ENCODE measurements at regions not wholly inside any gene's neighbourhood (a gene's known extent, or its start where the extent isn't known, plus 50 kb on each side); places are given as distances from the start of the nearest gene placed in this dataset.

DNA sequence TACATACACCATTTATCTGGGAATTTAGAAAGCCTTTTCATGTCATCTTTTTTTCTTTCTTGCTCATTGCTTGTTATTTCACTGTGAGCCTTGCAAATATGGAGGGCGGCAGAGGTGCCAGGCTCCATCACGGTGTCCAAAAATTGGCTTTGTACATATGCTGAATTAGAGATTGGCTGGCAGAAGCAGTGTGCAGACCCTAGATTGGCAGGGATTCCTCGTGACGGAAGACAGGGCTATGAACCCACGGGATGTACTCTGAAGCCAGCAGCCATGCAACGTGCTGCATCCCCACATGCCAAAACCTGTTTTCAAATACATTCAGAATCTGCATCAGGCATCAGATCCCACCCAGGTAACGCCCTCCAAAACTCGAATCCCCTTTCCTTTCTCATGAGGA lies 142.8 kb downstream of the ZIC5 start:
- no peaks in the 10 kb centered on the region for H3K9me3 Mint-ChIP-seq (ENCODE audit: unreplicated experiment)
- intact Hi-C loops (cut with micrococcal nuclease; ENCODE audit: unreplicated experiment) = no loop called here
- ChIA-PET POLR2A (no interaction called here), CTCF (no interaction called here)
- no peak overlapping the region for H3K4me3 Mint-ChIP-seq (ENCODE audit: unreplicated experiment)
- H3K36me3 Mint-ChIP-seq (ENCODE audit: insufficient read depth, unreplicated experiment) = no peaks in the 10 kb centered on the region
- Histone ChIP-seq H3K4me3 (ENCODE audit: low read depth, low read length) (no peak overlapping the region), H3K9me3 (no peaks in the 10 kb centered on the region), H3K4me1 (no peaks in the 10 kb centered on the region), H3K27me3 (replicated peaks; ENCODE audit: control insufficient read depth, insufficient read depth, low read length) (no peaks in the 10 kb centered on the region), H3K36me3 (ENCODE audit: control insufficient read depth, insufficient read depth, low read length) (no peaks in the 10 kb centered on the region)
- no peak for DNase-seq
- no TSS peak for BruUV-seq (replicated peaks)
- no peaks in the 10 kb centered on the region for H3K4me1 Mint-ChIP-seq (ENCODE audit: low read depth, unreplicated experiment)
- no peak overlapping the region for H3K27ac Mint-ChIP-seq (ENCODE audit: unreplicated experiment)
- peaks cover 10% of the 10 kb centered on the region for H3K27me3 Mint-ChIP-seq (ENCODE audit: insufficient read depth, unreplicated experiment)
- TF ChIP-seq, protein P1, sequence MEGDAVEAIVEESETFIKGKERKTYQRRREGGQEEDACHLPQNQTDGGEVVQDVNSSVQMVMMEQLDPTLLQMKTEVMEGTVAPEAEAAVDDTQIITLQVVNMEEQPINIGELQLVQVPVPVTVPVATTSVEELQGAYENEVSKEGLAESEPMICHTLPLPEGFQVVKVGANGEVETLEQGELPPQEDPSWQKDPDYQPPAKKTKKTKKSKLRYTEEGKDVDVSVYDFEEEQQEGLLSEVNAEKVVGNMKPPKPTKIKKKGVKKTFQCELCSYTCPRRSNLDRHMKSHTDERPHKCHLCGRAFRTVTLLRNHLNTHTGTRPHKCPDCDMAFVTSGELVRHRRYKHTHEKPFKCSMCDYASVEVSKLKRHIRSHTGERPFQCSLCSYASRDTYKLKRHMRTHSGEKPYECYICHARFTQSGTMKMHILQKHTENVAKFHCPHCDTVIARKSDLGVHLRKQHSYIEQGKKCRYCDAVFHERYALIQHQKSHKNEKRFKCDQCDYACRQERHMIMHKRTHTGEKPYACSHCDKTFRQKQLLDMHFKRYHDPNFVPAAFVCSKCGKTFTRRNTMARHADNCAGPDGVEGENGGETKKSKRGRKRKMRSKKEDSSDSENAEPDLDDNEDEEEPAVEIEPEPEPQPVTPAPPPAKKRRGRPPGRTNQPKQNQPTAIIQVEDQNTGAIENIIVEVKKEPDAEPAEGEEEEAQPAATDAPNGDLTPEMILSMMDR (IDR thresholded peaks at IDR 0.05; ENCODE audit: insufficient read depth in 1 of 2, low read depth in 1 of 2, low read length in 1 of 2, severe bottlenecking in 1 of 2, unreplicated experiment in 1 of 2) = no peak

DNA sequence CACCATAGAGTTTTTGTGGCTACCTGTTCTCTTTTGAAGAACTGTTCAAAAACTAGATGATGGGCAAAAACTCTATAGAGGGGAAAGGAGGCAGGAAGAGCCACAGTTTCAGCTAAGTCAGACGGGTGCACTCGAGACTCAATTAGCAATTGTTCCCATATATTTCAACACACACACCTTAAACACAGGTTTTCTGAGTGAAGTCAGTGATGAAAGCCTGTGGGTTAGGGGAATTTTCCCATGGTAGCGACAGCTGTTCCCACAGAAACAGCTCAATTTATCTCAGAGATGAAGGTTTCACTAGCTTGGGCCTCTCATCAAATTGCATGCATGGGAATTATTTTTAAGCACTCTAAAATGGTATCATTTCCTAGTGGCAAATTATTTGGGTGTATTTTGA lies 143.4 kb downstream of the ZIC5 start:
- POLR2A ChIA-PET = no interaction called here

DNA sequence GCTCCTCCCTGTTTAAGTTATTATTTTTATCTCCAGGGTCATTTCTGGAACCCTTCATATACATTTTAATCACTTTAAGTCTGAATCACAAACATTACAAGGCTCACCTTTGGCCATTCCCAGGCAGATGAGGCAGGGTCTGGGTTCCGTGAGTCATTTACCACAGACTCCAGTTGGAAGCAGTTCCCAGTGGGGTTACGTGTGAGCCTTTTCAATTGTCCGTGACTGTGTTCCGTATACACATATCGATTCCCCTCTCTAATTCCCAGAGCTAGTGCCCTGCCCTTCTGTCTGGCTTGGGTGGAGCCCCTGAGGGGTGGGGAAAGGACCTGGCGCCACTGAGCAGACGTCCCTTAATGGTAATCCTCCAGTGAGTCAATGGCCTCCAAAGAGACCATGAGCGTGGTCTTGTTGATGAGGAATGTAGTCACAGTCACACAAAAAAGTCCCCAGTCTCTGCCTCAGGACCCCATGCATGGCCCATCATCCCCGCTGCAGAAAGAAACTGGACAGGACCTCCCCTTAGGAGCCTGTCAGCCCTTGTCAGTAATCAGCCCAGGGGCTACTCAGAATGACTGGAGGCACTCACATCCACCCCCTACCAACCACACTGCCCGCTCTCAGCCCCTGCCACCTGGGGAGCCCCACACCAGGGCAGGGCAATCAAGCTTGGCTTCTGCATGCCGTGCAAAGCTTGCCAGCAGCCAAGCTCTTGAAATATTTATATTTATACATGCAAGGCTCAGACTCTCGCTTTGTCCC lies 144.4 kb downstream of the ZIC5 start:
- Mint-ChIP-seq H3K4me1 (ENCODE audit: low read depth, unreplicated experiment) (no peaks in the 10 kb centered on the region), H3K27ac (ENCODE audit: unreplicated experiment) (no peak overlapping the region), H3K4me3 (ENCODE audit: unreplicated experiment) (no peak overlapping the region), H3K27me3 (ENCODE audit: insufficient read depth, unreplicated experiment) (peaks cover 10% of the 10 kb centered on the region), H3K36me3 (ENCODE audit: insufficient read depth, unreplicated experiment) (no peaks in the 10 kb centered on the region), H3K9me3 (ENCODE audit: unreplicated experiment) (no peaks in the 10 kb centered on the region)
- no peak for DNase-seq
- TF ChIP-seq, protein P1 (IDR thresholded peaks at IDR 0.05; ENCODE audit: insufficient read depth in 1 of 2, low read depth in 1 of 2, low read length in 1 of 2, severe bottlenecking in 1 of 2, unreplicated experiment in 1 of 2) = no peak
- no TSS peak for BruUV-seq (replicated peaks)
- intact Hi-C loops (cut with micrococcal nuclease; ENCODE audit: unreplicated experiment) = no loop called here
- H3K4me3 ChIP-seq (ENCODE audit: low read depth, low read length) = no peak overlapping the region
- H3K27me3 ChIP-seq (replicated peaks; ENCODE audit: control insufficient read depth, insufficient read depth, low read length) = no peaks in the 10 kb centered on the region
- H3K9me3 ChIP-seq = no peaks in the 10 kb centered on the region
- H3K4me1 ChIP-seq = no peaks in the 10 kb centered on the region
- ChIA-PET CTCF (interaction anchor here (0.5 kb wide), 1 partner anchor 1212 kb away, joined by 3 read pairs; no protein-coding TSS in a partner anchor), POLR2A (no interaction called here)
- no peaks in the 10 kb centered on the region for H3K36me3 ChIP-seq (ENCODE audit: control insufficient read depth, insufficient read depth, low read length)

More for the DNA sequence above, 143.4 kb downstream of the ZIC5 start:
- Mint-ChIP-seq H3K4me1 (ENCODE audit: low read depth, unreplicated experiment) (no peaks in the 10 kb centered on the region), H3K36me3 (ENCODE audit: insufficient read depth, unreplicated experiment) (no peaks in the 10 kb centered on the region), H3K27me3 (ENCODE audit: insufficient read depth, unreplicated experiment) (peaks cover 10% of the 10 kb centered on the region), H3K4me3 (ENCODE audit: unreplicated experiment) (no peak overlapping the region), H3K9me3 (ENCODE audit: unreplicated experiment) (no peaks in the 10 kb centered on the region), H3K27ac (ENCODE audit: unreplicated experiment) (no peak overlapping the region)
- H3K36me3 ChIP-seq (ENCODE audit: control insufficient read depth, insufficient read depth, low read length) = no peaks in the 10 kb centered on the region
- intact Hi-C loops (cut with micrococcal nuclease; ENCODE audit: unreplicated experiment) = no loop called here
- no peak for DNase-seq
- CTCF ChIA-PET = interaction anchor here (0.5 kb wide), 1 partner anchor 1213 kb away, joined by 3 read pairs; no protein-coding TSS in a partner anchor
- no peaks in the 10 kb centered on the region for H3K27me3 ChIP-seq (replicated peaks; ENCODE audit: control insufficient read depth, insufficient read depth, low read length)
- BruUV-seq (replicated peaks) = no TSS peak
- no peak overlapping the region for H3K4me3 ChIP-seq (ENCODE audit: low read depth, low read length)
- H3K9me3 ChIP-seq = no peaks in the 10 kb centered on the region
- TF ChIP-seq, protein P1 (IDR thresholded peaks at IDR 0.05; ENCODE audit: insufficient read depth in 1 of 2, low read depth in 1 of 2, low read length in 1 of 2, severe bottlenecking in 1 of 2, unreplicated experiment in 1 of 2) = no peak
- no peaks in the 10 kb centered on the region for H3K4me1 ChIP-seq
